GM13977 (cell line): ENCODE measurements at regions not wholly inside any gene's neighbourhood (a gene's known extent, or its start where the extent isn't known, plus 50 kb on each side); places are given as distances from the start of the nearest gene placed in this dataset.

Source experiments
- DNase-seq: peaks from one replicate; pipeline ENCODE4 v3.0.0; 2012; ENCODE audit warnings: low spot score
- CTCF ChIP-seq: IDR thresholded peaks from 2 replicates; pipeline ENCODE4 v1.5.1; 2012; ENCODE audit warnings: mild to moderate bottlenecking, control low read depth; ENCODE audit not compliant: insufficient read depth; ENCODE audit errors: extremely low read depth, missing control alignments
- in situ Hi-C: fragments of 300-500 bp; cut with MboI; formaldehyde crosslinking; loops from one replicate; pipeline ENCODE4 v1.12.0; 2022; ENCODE audit warnings: low sequenced_read_pairs, low pct_unique_long_range_greater_than_20kb, mixed read lengths, inconsistent platforms; ENCODE audit not compliant: unreplicated experiment

- DNase-seq = no peak
- in situ Hi-C loops = no loop called here
- TF ChIP-seq CTCF = no peak
These were observed 686.5 kb upstream of the ACO1 start for GRCh38 chr9:31697956-31698355.

GRCh38 chr9:31699836-31700235, 684.6 kb upstream of the ACO1 start:
- in situ Hi-C loops = no loop called here
- no peak for DNase-seq
- no peak for TF ChIP-seq CTCF

- DNase-seq = no peak
- TF ChIP-seq CTCF = no peak
- in situ Hi-C loops = no loop called here
These were observed 684.0 kb upstream of the ACO1 start for GRCh38 chr9:31700252-31701045.

- in situ Hi-C loops = no loop called here
- no peak for DNase-seq
- TF ChIP-seq CTCF = no peak
These were observed 681.5 kb upstream of the ACO1 start for GRCh38 chr9:31702957-31703356.

GRCh38 chr9:31715250-31715649, 669.2 kb upstream of the ACO1 start:
- no peak for TF ChIP-seq CTCF
- in situ Hi-C loops = no loop called here
- no peak for DNase-seq

GRCh38 chr9:31719262-31719661, 665.2 kb upstream of the ACO1 start:
- TF ChIP-seq CTCF = no peak
- DNase-seq = no peak
- in situ Hi-C loops = no loop called here
